ENCODE measurements at regions not wholly inside any gene's neighbourhood (a gene's known extent, or its start where the extent isn't known, plus 50 kb on each side); places are given as distances from the start of the nearest gene placed in this dataset.

GRCh38 chr4:22220965-22221364, 272.4 kb upstream of the KCNIP4 start:
- TF ChIP-seq CTCF (IDR thresholded peaks at IDR 0.05) (no peak), POLR2AphosphoS5 (IDR thresholded peaks at IDR 0.05) (no peak), POLR2A (IDR thresholded peaks at IDR 0.05) (no peak)

Data from upper lobe of left lung (tissue), 4 donors.